ENCODE measurements at regions not wholly inside any gene's neighbourhood (a gene's known extent, or its start where the extent isn't known, plus 50 kb on each side); places are given as distances from the start of the nearest gene placed in this dataset.
"Not testable (repeated sequence)": the region's sequence is repeated elsewhere in the genome, so short reads cannot be mapped to it uniquely, and the experiment has no call there.

DNA sequence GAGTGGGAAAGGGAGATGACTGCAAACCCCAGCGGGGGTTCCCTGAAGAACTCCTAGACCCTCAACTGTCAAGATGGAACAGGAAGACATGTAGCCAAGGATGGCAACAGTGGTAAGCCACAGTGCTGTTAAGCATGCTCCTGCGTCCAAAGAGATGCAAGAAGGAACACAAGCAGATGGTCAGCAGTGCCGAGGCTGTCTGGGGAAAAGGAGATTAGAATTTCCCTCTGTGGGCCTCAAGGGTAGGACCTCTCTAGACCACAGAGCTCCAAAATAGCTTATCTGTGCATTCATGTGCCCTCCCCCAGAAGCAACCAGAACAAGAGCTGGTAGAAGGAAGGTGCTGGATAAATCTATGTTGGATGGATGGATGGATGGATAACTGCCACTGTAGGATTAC, 82.0 kb upstream of the CPEB2 start (continued):
- TF ChIP-seq, protein P1, sequence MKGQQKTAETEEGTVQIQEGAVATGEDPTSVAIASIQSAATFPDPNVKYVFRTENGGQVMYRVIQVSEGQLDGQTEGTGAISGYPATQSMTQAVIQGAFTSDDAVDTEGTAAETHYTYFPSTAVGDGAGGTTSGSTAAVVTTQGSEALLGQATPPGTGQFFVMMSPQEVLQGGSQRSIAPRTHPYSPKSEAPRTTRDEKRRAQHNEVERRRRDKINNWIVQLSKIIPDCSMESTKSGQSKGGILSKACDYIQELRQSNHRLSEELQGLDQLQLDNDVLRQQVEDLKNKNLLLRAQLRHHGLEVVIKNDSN (IDR thresholded peaks at IDR 0.05; ENCODE audit: borderline replicate concordance, low read depth): no peak
- TF ChIP-seq EP300 (IDR thresholded peaks at IDR 0.05; ENCODE audit: borderline replicate concordance in 1 of 2, low read depth in 1 of 2, low read length in 1 of 2) (no peak), POLR2AphosphoS5 (IDR thresholded peaks at IDR 0.05; ENCODE audit: low read depth, low read length) (no peak), TAF1 (IDR thresholded peaks at IDR 0.05; ENCODE audit: borderline replicate concordance, low read depth, low read length) (no peak), ZBTB33 (IDR thresholded peaks at IDR 0.05; ENCODE audit: borderline replicate concordance, low read depth) (no peak)
- TF ChIP-seq, protein P2, sequence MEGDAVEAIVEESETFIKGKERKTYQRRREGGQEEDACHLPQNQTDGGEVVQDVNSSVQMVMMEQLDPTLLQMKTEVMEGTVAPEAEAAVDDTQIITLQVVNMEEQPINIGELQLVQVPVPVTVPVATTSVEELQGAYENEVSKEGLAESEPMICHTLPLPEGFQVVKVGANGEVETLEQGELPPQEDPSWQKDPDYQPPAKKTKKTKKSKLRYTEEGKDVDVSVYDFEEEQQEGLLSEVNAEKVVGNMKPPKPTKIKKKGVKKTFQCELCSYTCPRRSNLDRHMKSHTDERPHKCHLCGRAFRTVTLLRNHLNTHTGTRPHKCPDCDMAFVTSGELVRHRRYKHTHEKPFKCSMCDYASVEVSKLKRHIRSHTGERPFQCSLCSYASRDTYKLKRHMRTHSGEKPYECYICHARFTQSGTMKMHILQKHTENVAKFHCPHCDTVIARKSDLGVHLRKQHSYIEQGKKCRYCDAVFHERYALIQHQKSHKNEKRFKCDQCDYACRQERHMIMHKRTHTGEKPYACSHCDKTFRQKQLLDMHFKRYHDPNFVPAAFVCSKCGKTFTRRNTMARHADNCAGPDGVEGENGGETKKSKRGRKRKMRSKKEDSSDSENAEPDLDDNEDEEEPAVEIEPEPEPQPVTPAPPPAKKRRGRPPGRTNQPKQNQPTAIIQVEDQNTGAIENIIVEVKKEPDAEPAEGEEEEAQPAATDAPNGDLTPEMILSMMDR (IDR thresholded peaks at IDR 0.05): no peak

DNA sequence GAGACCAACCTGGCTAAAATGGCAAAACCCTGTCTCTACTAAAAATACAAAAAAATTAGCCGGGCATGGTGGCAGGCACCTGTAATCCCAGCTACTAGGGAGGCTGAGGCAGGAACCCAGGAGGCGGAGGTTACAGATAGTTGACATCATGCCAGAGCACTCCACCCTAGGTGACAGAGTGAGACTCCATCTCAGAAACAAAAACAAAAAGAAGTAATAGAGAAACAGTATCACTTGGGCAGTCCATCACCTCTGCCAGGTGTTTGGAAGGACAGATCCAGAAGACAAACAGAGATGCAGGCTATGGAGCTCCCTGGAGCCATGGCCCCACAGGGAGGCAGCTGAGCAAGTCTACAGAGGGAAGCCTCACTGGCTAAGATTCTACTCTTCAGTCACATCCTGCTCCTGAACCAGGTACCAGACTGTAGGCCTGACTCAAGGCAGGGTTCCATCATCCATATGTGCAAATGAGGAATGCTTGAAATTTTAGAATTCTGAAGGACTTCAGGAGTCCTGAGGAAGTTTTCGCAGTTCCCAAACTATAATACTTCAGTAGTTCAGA, 81.4 kb upstream of the CPEB2 start:
- H3K9me2 ChIP-seq: no peaks in the 10 kb centered on the region
- no peak overlapping the region for H3K27ac ChIP-seq (ENCODE audit: low read depth in 2 of 2, low read length in 1 of 2)
- H3K27me3 ChIP-seq (ENCODE audit: insufficient read depth): no peaks in the 10 kb centered on the region
- H3K9me3 ChIP-seq: no peaks in the 10 kb centered on the region
- no peaks in the 10 kb centered on the region for H3F3A ChIP-seq (replicated peaks; ENCODE audit: insufficient read depth)
- no peaks in the 10 kb centered on the region for H3K79me2 ChIP-seq (ENCODE audit: insufficient read depth)
- DNase-seq: no peak
- ChIA-PET POLR2A (no interaction called here), CTCF (no interaction called here)
- no peak overlapping the region for H3K4me2 ChIP-seq
- H3K36me3 ChIP-seq (replicated peaks in 1 of 2; ENCODE audit: control insufficient read depth in 1 of 2, insufficient read depth in 2 of 2, low read length in 1 of 2): no peaks in the 10 kb centered on the region
- WGBS (ENCODE audit: low lambda C conversion rate): 72% methylated on average over 3 of the region's 3 CpGs
- H3K4me3 ChIP-seq (ENCODE audit: low read depth in 2 of 2, low read length in 1 of 2): no peak overlapping the region
- H3K9ac ChIP-seq: no peak overlapping the region
- TF ChIP-seq SMC3 (IDR thresholded peaks at IDR 0.05; ENCODE audit: low read depth, low read length) (no peak), FOSL2 (IDR thresholded peaks at IDR 0.05; ENCODE audit: borderline replicate concordance, low read depth) (no peak), FOXJ3 (CRISPR knock-in tag; IDR thresholded peaks at IDR 0.05) (no peak), ELF1 (IDR thresholded peaks at IDR 0.05) (no peak)
- H4K20me1 ChIP-seq (ENCODE audit: insufficient read depth): no peaks in the 10 kb centered on the region
- H2AFZ ChIP-seq (ENCODE audit: low read depth): no peak overlapping the region
- H3K4me1 ChIP-seq (ENCODE audit: control insufficient read depth in 1 of 2, insufficient read depth in 2 of 2, low read depth in 1 of 2, low read length in 1 of 2): no peaks in the 10 kb centered on the region

DNA sequence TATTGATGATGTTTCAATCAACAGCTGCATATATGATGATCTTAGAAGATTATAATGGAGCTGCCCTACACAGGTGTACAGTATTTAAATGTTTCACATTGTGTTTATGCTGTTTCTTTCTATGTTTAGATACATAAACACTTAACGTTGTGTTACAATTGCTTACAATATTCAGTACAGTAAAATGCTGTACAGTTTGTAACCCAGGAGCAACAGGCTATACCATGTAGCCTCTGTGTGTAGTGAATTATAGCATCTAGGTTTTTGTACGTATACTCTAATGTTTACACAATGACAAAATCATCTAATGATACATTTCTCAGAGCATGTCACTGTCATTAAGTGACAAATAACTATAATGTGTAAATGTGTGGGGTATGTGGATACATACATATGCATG, 80.5 kb upstream of the CPEB2 start:
- DNase-seq; H3K9me3 ChIP-seq; H3K9me2 ChIP-seq; H3K79me2 ChIP-seq (ENCODE audit: insufficient read depth); H3K27me3 ChIP-seq (ENCODE audit: insufficient read depth); H3K4me3 ChIP-seq (ENCODE audit: low read depth in 2 of 2, low read length in 1 of 2); H3K4me1 ChIP-seq (ENCODE audit: control insufficient read depth in 1 of 2, insufficient read depth in 2 of 2, low read depth in 1 of 2, low read length in 1 of 2); H3F3A ChIP-seq (replicated peaks; ENCODE audit: insufficient read depth); H2AFZ ChIP-seq (ENCODE audit: low read depth); H3K36me3 ChIP-seq (replicated peaks in 1 of 2; ENCODE audit: control insufficient read depth in 1 of 2, insufficient read depth in 2 of 2, low read length in 1 of 2); POLR2A ChIA-PET; H3K27ac ChIP-seq (ENCODE audit: low read depth in 2 of 2, low read length in 1 of 2); H4K20me1 ChIP-seq (ENCODE audit: insufficient read depth); H3K9ac ChIP-seq; H3K4me2 ChIP-seq; CTCF ChIA-PET: not testable (repeated sequence)
- WGBS (ENCODE audit: low lambda C conversion rate): 69% methylated on average over 2 of the region's 2 CpGs

Data from SK-N-SH (cell line).